Stomach (tissue), 8 donors: ENCODE measurements at regions not wholly inside any gene's neighbourhood (a gene's known extent, or its start where the extent isn't known, plus 50 kb on each side); places are given as distances from the start of the nearest gene placed in this dataset.
"Not testable (repeated sequence)": the region's sequence is repeated elsewhere in the genome, so short reads cannot be mapped to it uniquely, and the experiment has no call there.

Experiments used
- DNase-seq, 2 donors: peaks; one replicate each; pipeline versions ENCODE4 v3.0.0 to v3.0.0-alpha.2; 2013 to 2019
- H3K27ac ChIP-seq, 5 donors: fragments of 200-600 bp in 4 of 5; sonication (generic) in 4 of 5; one replicate each; pipeline ENCODE4 v1.5.1; 2013 to 2019; ENCODE audit warnings: mild to moderate bottlenecking in 1 of 5, moderate library complexity in 1 of 5
- H3K27me3 ChIP-seq, 3 donors: fragments of 200-600 bp; sonication (generic); one replicate each; pipeline ENCODE4 v1.5.1; 2017 to 2019; ENCODE audit warnings: mixed run types in 1 of 3
- H3K36me3 ChIP-seq, 4 donors: fragments of 200-600 bp; sonication (generic); 1 replicate in 3 of 4; 2 replicates in 1 of 4; pipeline ENCODE4 v1.5.1; 2016 to 2019
- H3K4me1 ChIP-seq, 4 donors: fragments of 200-600 bp; sonication (generic); one replicate each; pipeline ENCODE4 v1.5.1; 2016 to 2019
- H3K4me3 ChIP-seq, 4 donors: fragments of 200-600 bp; sonication (generic) in 3 of 4; one replicate each; pipeline ENCODE4 v1.5.1; 2016 to 2019; ENCODE audit warnings: mild to moderate bottlenecking in 1 of 4
- H3K9me3 ChIP-seq, 4 donors: fragments of 200-600 bp; sonication (generic); one replicate each; pipeline ENCODE4 v1.5.1; 2016 to 2019
- EP300 ChIP-seq: sonication (generic); formaldehyde crosslinking; IDR thresholded peaks from one replicate; pipeline ENCODE4 v1.6.1; 2017; ENCODE audit warnings: antibody characterized with exemption
- POLR2A ChIP-seq, 4 donors: fragments of 450-650 bp; IDR thresholded peaks; one replicate each; pipeline ENCODE4 v1.6.1; 2016; ENCODE audit warnings: antibody characterized with exemption in 4 of 4, control low read depth in 2 of 4, mild to moderate bottlenecking in 1 of 4, moderate library complexity in 1 of 4
- POLR2AphosphoS5 ChIP-seq, 3 donors: sonication (generic); formaldehyde crosslinking; IDR thresholded peaks; one replicate each; pipeline ENCODE4 v1.6.1; 2016; ENCODE audit warnings: antibody characterized with exemption in 3 of 3
- WGBS, 5 donors: extraction: QIAGEN DNeasy Blood & Tissue Kit in 3 of 5; methylation state at CpG; one replicate each; pipeline versions ENCODE4 v1.1.5 to v1.1.7; 2013 to 2018; 5-methylcytosine and 5-hydroxymethylcytosine counted together
- intact Hi-C: fragments of 100-400 bp; cut with DNase I; formaldehyde crosslinking; loops from one replicate; pipeline ENCODE4 v1.15.1; 2023; ENCODE audit warnings: low total_unique reads
- TF ChIP-seq, protein P1 (sequence below), 7 experiments: fragments of 450-650 bp in 4 of 7; fragments of 200-600 bp in 3 of 7; sonication (generic) in 3 of 7; IDR thresholded peaks; one replicate each; pipeline ENCODE4 v1.5.1; 2016 to 2019; ENCODE audit warnings: antibody characterized with exemption in 7 of 7, control low read depth in 2 of 7, mild to moderate bottlenecking in 1 of 7
- donor health status: healthy with polysubstance abuse.
- donor health status: Bipolar disorder and iron deficiency.
- donor health status: healthy.

DNA sequence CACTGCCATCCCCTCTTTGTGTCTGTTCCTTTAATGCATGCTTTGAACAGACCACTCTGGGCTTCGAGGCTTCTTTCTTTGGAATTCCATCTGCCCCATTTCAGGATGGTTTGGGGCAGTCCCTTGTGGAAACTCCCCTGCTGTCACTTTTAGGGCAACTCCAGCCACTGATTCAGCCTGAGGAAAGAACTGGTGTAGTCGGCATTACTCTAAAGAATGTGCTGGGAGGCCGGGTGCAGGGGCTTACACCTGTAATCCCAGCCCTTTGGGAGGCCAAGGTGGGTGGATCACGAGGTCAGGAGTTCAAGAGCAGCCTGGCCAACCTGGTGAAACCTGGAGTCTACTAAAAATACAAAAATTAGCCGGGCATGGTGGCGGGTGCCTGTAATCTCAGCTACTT is 358.1 kb upstream of the NUPR2 start:
- peaks cover 31 to 100% (median 98%) of the 10 kb centered on the region in 4 donors for H3K9me3 ChIP-seq
- no peaks in the 10 kb centered on the region for H3K4me1 ChIP-seq
- TF ChIP-seq POLR2AphosphoS5 (IDR thresholded peaks at IDR 0.05) (no peak), POLR2A (IDR thresholded peaks at IDR 0.05) (no peak), EP300 (no peak)
- TF ChIP-seq, protein P1, sequence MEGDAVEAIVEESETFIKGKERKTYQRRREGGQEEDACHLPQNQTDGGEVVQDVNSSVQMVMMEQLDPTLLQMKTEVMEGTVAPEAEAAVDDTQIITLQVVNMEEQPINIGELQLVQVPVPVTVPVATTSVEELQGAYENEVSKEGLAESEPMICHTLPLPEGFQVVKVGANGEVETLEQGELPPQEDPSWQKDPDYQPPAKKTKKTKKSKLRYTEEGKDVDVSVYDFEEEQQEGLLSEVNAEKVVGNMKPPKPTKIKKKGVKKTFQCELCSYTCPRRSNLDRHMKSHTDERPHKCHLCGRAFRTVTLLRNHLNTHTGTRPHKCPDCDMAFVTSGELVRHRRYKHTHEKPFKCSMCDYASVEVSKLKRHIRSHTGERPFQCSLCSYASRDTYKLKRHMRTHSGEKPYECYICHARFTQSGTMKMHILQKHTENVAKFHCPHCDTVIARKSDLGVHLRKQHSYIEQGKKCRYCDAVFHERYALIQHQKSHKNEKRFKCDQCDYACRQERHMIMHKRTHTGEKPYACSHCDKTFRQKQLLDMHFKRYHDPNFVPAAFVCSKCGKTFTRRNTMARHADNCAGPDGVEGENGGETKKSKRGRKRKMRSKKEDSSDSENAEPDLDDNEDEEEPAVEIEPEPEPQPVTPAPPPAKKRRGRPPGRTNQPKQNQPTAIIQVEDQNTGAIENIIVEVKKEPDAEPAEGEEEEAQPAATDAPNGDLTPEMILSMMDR (IDR thresholded peaks at IDR 0.05): no peak
- no peak overlapping the region for H3K4me3 ChIP-seq
- H3K36me3 ChIP-seq: no peaks in the 10 kb centered on the region
- no peak overlapping the region for H3K27ac ChIP-seq
- intact Hi-C loops: no loop called here
- no peaks in the 10 kb centered on the region for H3K27me3 ChIP-seq
- DNase-seq: no peak
- WGBS, 5 donors: 44 to 51% (median 50%) methylated on average over 6 of the region's 6 CpGs

- intact Hi-C loops: no loop called here
- H3K4me3 ChIP-seq: no peak overlapping the region
- DNase-seq: no peak
- H3K9me3 ChIP-seq: peaks cover 39 to 100% (median 98%) of the 10 kb centered on the region in 4 donors
- no peaks in the 10 kb centered on the region for H3K4me1 ChIP-seq
- no peak overlapping the region for H3K27ac ChIP-seq
- no peaks in the 10 kb centered on the region for H3K27me3 ChIP-seq
- TF ChIP-seq, protein P1 (IDR thresholded peaks at IDR 0.05): no peak
- no peak for TF ChIP-seq EP300
- no peak for TF ChIP-seq POLR2AphosphoS5 (IDR thresholded peaks at IDR 0.05)
- TF ChIP-seq POLR2A (IDR thresholded peaks at IDR 0.05): no peak
- 46 to 63% (median 59%) methylated on average over 2 of the region's 2 CpGs for WGBS, 5 donors
- H3K36me3 ChIP-seq: no peaks in the 10 kb centered on the region
Measured at GRCh38 chr7:56471811-56472210, 355.6 kb upstream of the NUPR2 start.

- H3K27ac ChIP-seq, H3K36me3 ChIP-seq, H3K27me3 ChIP-seq, intact Hi-C loops, DNase-seq, H3K4me3 ChIP-seq, H3K4me1 ChIP-seq: not testable (repeated sequence)
- 15 to 24% (median 21%) methylated on average over 2 of the region's 2 CpGs for WGBS, 5 donors
- peaks cover 53 to 100% (median 97%) of the 10 kb centered on the region in 4 donors for H3K9me3 ChIP-seq
Measured at GRCh38 chr7:56466607-56467525, 350.6 kb upstream of the NUPR2 start.

GRCh38 chr7:56449762-56450161 is 333.5 kb upstream of the NUPR2 start:
- no peaks in the 10 kb centered on the region for H3K27me3 ChIP-seq
- peaks cover 15 to 98% (median 92%) of the 10 kb centered on the region in 4 donors for H3K9me3 ChIP-seq
- H3K4me3 ChIP-seq: no peak overlapping the region
- TF ChIP-seq, protein P1 (IDR thresholded peaks at IDR 0.05): no peak
- no peak for TF ChIP-seq POLR2AphosphoS5 (IDR thresholded peaks at IDR 0.05)
- no peak for TF ChIP-seq POLR2A (IDR thresholded peaks at IDR 0.05)
- no peak for TF ChIP-seq EP300
- no peak overlapping the region for H3K27ac ChIP-seq
- no peaks in the 10 kb centered on the region for H3K4me1 ChIP-seq
- DNase-seq: no peak
- H3K36me3 ChIP-seq: no peaks in the 10 kb centered on the region
- intact Hi-C loops: no loop called here
